HCT116 (cell line): ENCODE measurements at regions not wholly inside any gene's neighbourhood (a gene's known extent, or its start where the extent isn't known, plus 50 kb on each side); places are given as distances from the start of the nearest gene placed in this dataset.

ENCODE experiments used
- ATAC-seq: fragments of 200-7000 bp; cut with Tn5 transposase; 2 replicates; pipeline ENCODE4 v1.9.1; 2020; ENCODE audit warnings: mild to moderate bottlenecking, moderate library complexity
- BruUV-seq: library from RNA; stranded (reverse); fragments of 400-500 nt; replicated peaks from 2 replicates; lab custom pipeline; 2021; lab: Mats Ljungman, UMichigan
- CTCF ChIA-PET: fragments of 300-600 bp; sonication (Branson Sonifier 250); formaldehyde crosslinking; loops from one replicate; lab custom pipeline; 2021; ENCODE audit warnings: antibody characterized with exemption; lab: Charles Lee
- POLR2A ChIA-PET: fragments of 300-600, 350-600 bp; sonication (Branson Sonifier 250); formaldehyde crosslinking; loops from one replicate; lab custom pipeline; 2021; ENCODE audit warnings: antibody characterized with exemption; lab: Charles Lee
- RAD21 ChIA-PET, 2 experiments: fragments of 300-600 bp; sonication (Branson Sonifier 250); formaldehyde crosslinking; loops; one replicate each; lab custom pipeline; 2023; ENCODE audit warnings: low total read pairs in 2 of 2; ENCODE audit not compliant: uncharacterized antibody in 2 of 2, unreplicated experiment in 2 of 2, low non-redundant PET in 1 of 2; lab: Charles Lee
- DNase-seq: peaks from one replicate; pipeline ENCODE4 v3.0.0-alpha.2; 2010; ENCODE audit warnings: low read depth, low spot score
- H2AFZ ChIP-seq: fragments of 200-600 bp; shearing (Covaris generic), sonication (generic); 2 replicates; pipeline ENCODE4 v1.6.1; 2017; ENCODE audit warnings: low read depth, mixed run types, mixed read lengths, antibody characterized with exemption, low read length; ENCODE audit not compliant: poor library complexity, severe bottlenecking
- H3K27ac ChIP-seq: 2 replicates; pipeline ENCODE4 v1.5.1; 2012; ENCODE audit warnings: low read depth, low read length
- H3K27me3 ChIP-seq: fragments of 200-600 bp; sonication (generic); 2 replicates; pipeline ENCODE4 v1.6.1; 2016; ENCODE audit warnings: mixed run types, low read length, mixed read lengths; ENCODE audit not compliant: insufficient read depth
- H3K36me3 ChIP-seq, 2 experiments: fragments of 200-500 bp in 1 of 2; fragments of 200-600 bp in 1 of 2; sonication (Bioruptor generic) in 1 of 2; sonication (generic) in 1 of 2; 2 replicates each; pipeline versions ENCODE4 v1.5.1 to v1.6.1; 2014 to 2016; ENCODE audit warnings: low read length in 2 of 2, inconsistent platforms in 1 of 2, mixed read lengths in 1 of 2, mixed run types in 1 of 2; ENCODE audit not compliant: insufficient read depth in 2 of 2, control insufficient read depth in 1 of 2
- H3K4me1 ChIP-seq, 2 experiments: fragments of 200-600 bp in 1 of 2; sonication (generic) in 1 of 2; 2 replicates each; pipeline versions ENCODE4 v1.5.1 to v1.6.1; 2012 to 2017; ENCODE audit warnings: low read length in 2 of 2, inconsistent platforms in 1 of 2, mild to moderate bottlenecking in 1 of 2, mixed read lengths in 1 of 2, mixed run types in 1 of 2, moderate library complexity in 1 of 2; ENCODE audit not compliant: insufficient read depth in 2 of 2, control insufficient read depth in 1 of 2
- H3K4me2 ChIP-seq: fragments of 200-600 bp; sonication (generic); 2 replicates; pipeline ENCODE4 v1.6.1; 2017; ENCODE audit warnings: mixed run types, low read length, mixed read lengths
- H3K4me3 ChIP-seq, 2 experiments: fragments of 200-600 bp in 1 of 2; sonication (generic) in 1 of 2; replicated peaks in 1 of 2; 2 replicates each; pipeline ENCODE4 v1.5.1; 2011 to 2016; ENCODE audit warnings: low read length in 2 of 2, control low read depth in 1 of 2, low read depth in 1 of 2, mild to moderate bottlenecking in 1 of 2, mixed read lengths in 1 of 2, mixed run types in 1 of 2
- H3K79me2 ChIP-seq: fragments of 200-600 bp; sonication (generic); 2 replicates; pipeline ENCODE4 v1.6.1; 2017; ENCODE audit warnings: mild to moderate bottlenecking, mixed run types, low read length, moderate library complexity, mixed read lengths; ENCODE audit not compliant: insufficient read depth
- H3K9ac ChIP-seq: fragments of 200-600 bp; sonication (generic); 2 replicates; pipeline ENCODE4 v1.6.1; 2016; ENCODE audit warnings: low read length, mixed read lengths
- H3K9me2 ChIP-seq: fragments of 200-600 bp; sonication (generic), shearing (Covaris generic); 2 replicates; pipeline ENCODE4 v1.6.1; 2017; ENCODE audit warnings: mixed run types, mild to moderate bottlenecking, moderate library complexity; ENCODE audit not compliant: insufficient read depth
- H3K9me3 ChIP-seq, 2 experiments: fragments of 200-500 bp in 1 of 2; fragments of 200-600 bp in 1 of 2; sonication (Bioruptor generic) in 1 of 2; sonication (generic) in 1 of 2; 2 replicates each; pipeline ENCODE4 v1.6.1; 2014 to 2017; ENCODE audit warnings: low read length in 2 of 2, mixed read lengths in 2 of 2, inconsistent platforms in 1 of 2, low read depth in 1 of 2, mild to moderate bottlenecking in 1 of 2, mixed run types in 1 of 2, moderate library complexity in 1 of 2; ENCODE audit not compliant: control insufficient read depth in 1 of 2, insufficient read depth in 1 of 2
- H4K20me1 ChIP-seq: fragments of 200-600 bp; sonication (generic), shearing (Covaris generic); 2 replicates; pipeline ENCODE4 v1.6.1; 2017; ENCODE audit warnings: mixed run types, mild to moderate bottlenecking, moderate library complexity; ENCODE audit not compliant: insufficient read depth
- CBX3 ChIP-seq: IDR thresholded peaks from 2 replicates; pipeline ENCODE4 v1.6.1; 2012; ENCODE audit warnings: low read depth
- CEBPB ChIP-seq: IDR thresholded peaks from 2 replicates; pipeline ENCODE4 v1.6.1; 2012; ENCODE audit warnings: low read depth
- ELF1 ChIP-seq: IDR thresholded peaks from 2 replicates; pipeline ENCODE4 v1.6.1; 2012; ENCODE audit warnings: low read depth, borderline replicate concordance
- EZH2phosphoT487 ChIP-seq: fragments of 200-600 bp; IDR thresholded peaks from 2 replicates; pipeline ENCODE4 v1.6.1; 2018; ENCODE audit warnings: antibody characterized with exemption, borderline replicate concordance
- FOSL1 ChIP-seq: IDR thresholded peaks from 2 replicates; pipeline ENCODE4 v1.6.1; 2012; ENCODE audit warnings: low read depth
- MAX ChIP-seq: IDR thresholded peaks from 2 replicates; pipeline ENCODE4 v1.6.1; 2012
- POLR2A ChIP-seq: IDR thresholded peaks from 2 replicates; pipeline ENCODE4 v1.7.0; 2011; ENCODE audit warnings: borderline replicate concordance; ENCODE audit not compliant: insufficient read depth, insufficient read length; ENCODE audit errors: extremely low read depth
- POLR2AphosphoS5 ChIP-seq: IDR thresholded peaks from 2 replicates; pipeline ENCODE4 v1.6.1; 2011; ENCODE audit warnings: mild to moderate bottlenecking, low read depth, low read length, moderate library complexity
- RAD21 ChIP-seq: IDR thresholded peaks from 2 replicates; pipeline ENCODE4 v1.6.1; 2012; ENCODE audit warnings: low read depth, mild to moderate bottlenecking
- REST ChIP-seq: IDR thresholded peaks from 2 replicates; pipeline ENCODE4 v1.6.1; 2012; ENCODE audit warnings: low read depth
- SIN3A ChIP-seq: IDR thresholded peaks from 2 replicates; pipeline ENCODE4 v1.6.1; 2012; ENCODE audit warnings: low read depth
- SP1 ChIP-seq: IDR thresholded peaks from 2 replicates; pipeline ENCODE4 v1.6.1; 2012; ENCODE audit warnings: low read depth
- TCF7L2 ChIP-seq: IDR thresholded peaks from 2 replicates; pipeline ENCODE4 v1.7.0; 2011; ENCODE audit warnings: borderline replicate concordance, inconsistent platforms; ENCODE audit not compliant: insufficient read depth, insufficient read length; ENCODE audit errors: extremely low read depth
- ZBTB33 ChIP-seq: IDR thresholded peaks from 2 replicates; pipeline ENCODE4 v1.6.1; 2011; ENCODE audit warnings: mild to moderate bottlenecking, low read length, moderate library complexity; ENCODE audit not compliant: insufficient replicate concordance; ENCODE audit errors: extremely low read depth
- ZNF274 ChIP-seq: fragments of 200-500 bp; sonication (Bioruptor generic); IDR thresholded peaks from 2 replicates; pipeline ENCODE4 v1.6.1; 2014; ENCODE audit warnings: mild to moderate bottlenecking, low read depth, low read length, inconsistent platforms
- intact Hi-C: fragments of 100-400 bp; cut with micrococcal nuclease; formaldehyde crosslinking; loops from 2 replicates; pipeline ENCODE4 v1.10.0; 2022

- no peaks in the 10 kb centered on the region for H3K9me2 ChIP-seq
- no peak for DNase-seq
- BruUV-seq = no TSS peak
- ATAC-seq = no peak
- H3K36me3 ChIP-seq = no peaks in the 10 kb centered on the region
- H3K79me2 ChIP-seq = no peaks in the 10 kb centered on the region
- H3K4me3 ChIP-seq = no peak overlapping the region
- no peak overlapping the region for H3K27ac ChIP-seq
- H2AFZ ChIP-seq = no peak overlapping the region
- CTCF ChIA-PET = no interaction called here
- RAD21 ChIA-PET = no interaction called here
- intact Hi-C loops = no loop called here
- no peaks in the 10 kb centered on the region for H4K20me1 ChIP-seq
- no peaks in the 10 kb centered on the region for H3K4me1 ChIP-seq
- no peak overlapping the region for H3K4me2 ChIP-seq
- TF ChIP-seq ELF1 (no peak), MAX (no peak), POLR2AphosphoS5 (no peak), EZH2phosphoT487 (no peak), FOSL1 (no peak), TCF7L2 (no peak), ZNF274 (no peak), SP1 (no peak), ZBTB33 (no peak), POLR2A (no peak), CBX3 (no peak), RAD21 (no peak), REST (no peak), SIN3A (no peak), CEBPB (no peak)
- H3K9me3 ChIP-seq = peaks cover 4 to 11% of the 10 kb centered on the region in 2 experiments; a peak in 2 of 4 replicates
- no peak overlapping the region for H3K9ac ChIP-seq
- POLR2A ChIA-PET = no interaction called here
- H3K27me3 ChIP-seq = no peaks in the 10 kb centered on the region
These were observed 174.1 kb downstream of the NOL4 start for GRCh38 chr18:34050661-34051060.
